DND-41 (cell line): ENCODE measurements at regions not wholly inside any gene's neighbourhood (a gene's known extent, or its start where the extent isn't known, plus 50 kb on each side); places are given as distances from the start of the nearest gene placed in this dataset.

Experiments used
- ATAC-seq: fragments of 200-7000 bp; cut with Tn5 transposase; 3 replicates; pipeline ENCODE4 v1.9.1; 2021; ENCODE audit warnings: low read depth; ENCODE audit not compliant: insufficient read depth
- DNase-seq: peaks from one replicate; pipeline ENCODE4 v3.0.0-alpha.2; 2020
- H2AFZ ChIP-seq: 2 replicates; pipeline ENCODE4 v1.6.0; 2012; ENCODE audit warnings: low read depth, low read length
- H3K27ac ChIP-seq: 2 replicates; pipeline ENCODE4 v1.5.1; 2012; ENCODE audit warnings: low read length, inconsistent platforms
- H3K27me3 ChIP-seq: fragments of 200-600 bp; sonication (generic); 2 replicates; pipeline ENCODE4 v1.6.0; 2012; ENCODE audit warnings: low read length, mild to moderate bottlenecking, inconsistent platforms; ENCODE audit not compliant: insufficient read depth, poor library complexity
- H3K36me3 ChIP-seq: 2 replicates; pipeline ENCODE4 v1.5.1; 2012; ENCODE audit warnings: low read length, inconsistent platforms; ENCODE audit not compliant: insufficient read depth
- H3K4me1 ChIP-seq: 2 replicates; pipeline ENCODE4 v1.5.1; 2012; ENCODE audit warnings: mild to moderate bottlenecking, low read length; ENCODE audit not compliant: insufficient read depth
- H3K4me2 ChIP-seq: 2 replicates; pipeline ENCODE4 v1.6.0; 2012; ENCODE audit warnings: mild to moderate bottlenecking, moderate library complexity, low read length, inconsistent platforms; ENCODE audit not compliant: insufficient read depth
- H3K4me3 ChIP-seq, 2 experiments: fragments of 200-600 bp in 1 of 2; shearing (Covaris generic) in 1 of 2; 2 replicates each; pipeline ENCODE4 v1.5.1; 2012 to 2016; ENCODE audit warnings: inconsistent platforms in 2 of 2, low read length in 2 of 2, mild to moderate bottlenecking in 2 of 2, low read depth in 1 of 2, moderate library complexity in 1 of 2
- H3K79me2 ChIP-seq: 2 replicates; pipeline ENCODE4 v1.6.0; 2012; ENCODE audit warnings: low read length, inconsistent platforms; ENCODE audit not compliant: insufficient read depth
- H3K9ac ChIP-seq: 2 replicates; pipeline ENCODE4 v1.6.0; 2012; ENCODE audit warnings: low read depth, mild to moderate bottlenecking, inconsistent platforms, low read length, moderate library complexity
- H3K9me3 ChIP-seq: 2 replicates; pipeline ENCODE4 v1.5.1; 2012; ENCODE audit warnings: low read length, moderate library complexity, mild to moderate bottlenecking, inconsistent platforms; ENCODE audit not compliant: insufficient read depth, severe bottlenecking
- H4K20me1 ChIP-seq: 2 replicates; pipeline ENCODE4 v1.6.0; 2012; ENCODE audit warnings: low read length; ENCODE audit not compliant: insufficient read depth
- EZH2 ChIP-seq: IDR thresholded peaks from 3 replicates; pipeline ENCODE4 v1.6.1; 2012; ENCODE audit warnings: borderline replicate concordance, low read depth, mild to moderate bottlenecking, moderate library complexity, low read length, inconsistent platforms; ENCODE audit not compliant: severe bottlenecking
- TF ChIP-seq, protein P1 (sequence below): IDR thresholded peaks from 2 replicates; pipeline ENCODE4 v1.5.1; 2012; ENCODE audit warnings: borderline replicate concordance, low read length, moderate library complexity, mild to moderate bottlenecking; ENCODE audit not compliant: poor library complexity, severe bottlenecking; ENCODE audit errors: extremely low read depth

DNA sequence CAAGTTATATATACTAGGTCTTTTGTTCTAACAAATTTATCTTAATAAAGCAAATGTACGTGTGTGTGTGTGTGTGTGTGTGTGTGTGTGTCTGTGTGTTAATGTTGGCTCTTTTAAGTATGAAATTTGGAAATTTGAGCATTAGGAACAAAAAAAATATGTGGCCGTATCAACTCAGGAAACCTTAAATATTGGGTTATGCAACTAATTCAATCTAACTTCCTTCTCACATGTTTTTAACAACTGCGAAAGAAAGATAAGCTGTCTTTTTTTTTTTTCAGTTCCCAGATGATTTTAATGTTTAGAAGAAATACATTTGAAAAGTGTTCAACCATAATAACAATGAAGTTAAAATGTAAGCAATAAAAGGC lies 616.4 kb upstream of the ARID1B start:
- Histone ChIP-seq H3K4me3 (no peak overlapping the region), H3K79me2 (no peaks in the 10 kb centered on the region), H3K36me3 (no peaks in the 10 kb centered on the region), H3K4me2 (no peak overlapping the region), H4K20me1 (no peaks in the 10 kb centered on the region), H2AFZ (no peak overlapping the region), H3K9me3 (no peaks in the 10 kb centered on the region), H3K27me3 (no peaks in the 10 kb centered on the region), H3K27ac (no peak overlapping the region), H3K9ac (no peak overlapping the region), H3K4me1 (no peaks in the 10 kb centered on the region)
- DNase-seq (no peak), ATAC-seq (no peak)
- TF ChIP-seq, protein P1, sequence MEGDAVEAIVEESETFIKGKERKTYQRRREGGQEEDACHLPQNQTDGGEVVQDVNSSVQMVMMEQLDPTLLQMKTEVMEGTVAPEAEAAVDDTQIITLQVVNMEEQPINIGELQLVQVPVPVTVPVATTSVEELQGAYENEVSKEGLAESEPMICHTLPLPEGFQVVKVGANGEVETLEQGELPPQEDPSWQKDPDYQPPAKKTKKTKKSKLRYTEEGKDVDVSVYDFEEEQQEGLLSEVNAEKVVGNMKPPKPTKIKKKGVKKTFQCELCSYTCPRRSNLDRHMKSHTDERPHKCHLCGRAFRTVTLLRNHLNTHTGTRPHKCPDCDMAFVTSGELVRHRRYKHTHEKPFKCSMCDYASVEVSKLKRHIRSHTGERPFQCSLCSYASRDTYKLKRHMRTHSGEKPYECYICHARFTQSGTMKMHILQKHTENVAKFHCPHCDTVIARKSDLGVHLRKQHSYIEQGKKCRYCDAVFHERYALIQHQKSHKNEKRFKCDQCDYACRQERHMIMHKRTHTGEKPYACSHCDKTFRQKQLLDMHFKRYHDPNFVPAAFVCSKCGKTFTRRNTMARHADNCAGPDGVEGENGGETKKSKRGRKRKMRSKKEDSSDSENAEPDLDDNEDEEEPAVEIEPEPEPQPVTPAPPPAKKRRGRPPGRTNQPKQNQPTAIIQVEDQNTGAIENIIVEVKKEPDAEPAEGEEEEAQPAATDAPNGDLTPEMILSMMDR = no peak
- TF ChIP-seq EZH2 = no peak

DNA sequence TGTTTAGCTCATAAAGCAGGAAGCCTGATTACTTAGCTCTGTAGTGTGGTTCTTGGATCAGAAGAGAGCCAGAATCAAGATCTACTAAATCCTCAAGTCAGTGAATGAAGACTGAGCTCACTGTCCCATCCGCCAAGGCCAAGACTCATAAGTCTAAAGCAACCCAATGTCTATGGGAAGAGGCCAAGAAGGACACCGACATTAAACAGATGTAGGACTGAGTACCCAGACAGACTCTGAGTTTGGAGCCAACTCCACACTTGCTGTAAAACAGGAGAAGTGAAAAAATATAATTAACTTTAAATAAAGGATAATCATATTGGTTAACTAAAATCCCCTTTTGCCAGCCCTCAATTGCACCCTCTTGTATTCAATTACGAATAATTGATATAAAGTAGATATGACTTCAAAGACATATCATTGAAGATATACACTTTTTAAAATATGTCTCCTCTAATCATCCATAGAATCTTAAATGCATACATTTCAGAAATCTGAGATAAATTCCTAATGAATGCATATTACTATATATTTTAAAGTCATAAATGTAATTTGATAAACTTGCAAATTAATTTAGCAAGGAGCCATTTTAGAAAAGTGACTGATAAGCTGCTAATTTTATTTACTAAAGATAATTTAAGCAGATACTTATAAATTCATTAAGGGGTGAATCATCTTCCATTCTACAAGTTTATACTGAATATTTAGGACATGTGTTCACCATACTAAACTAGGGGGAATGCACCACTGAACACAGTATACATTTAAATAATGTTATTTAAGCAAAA lies 617.0 kb upstream of the ARID1B start:
- no peak for TF ChIP-seq EZH2
- TF ChIP-seq, protein P1 = no peak
- ATAC-seq (no peak), DNase-seq (no peak)
- no peak overlapping the region for H3K27ac ChIP-seq
- no peak overlapping the region for H3K9ac ChIP-seq
- no peak overlapping the region for H3K4me3 ChIP-seq
- H3K4me1 ChIP-seq = no peaks in the 10 kb centered on the region
- no peaks in the 10 kb centered on the region for H3K36me3 ChIP-seq
- no peaks in the 10 kb centered on the region for H4K20me1 ChIP-seq
- no peak overlapping the region for H2AFZ ChIP-seq
- H3K27me3 ChIP-seq = no peaks in the 10 kb centered on the region
- no peaks in the 10 kb centered on the region for H3K9me3 ChIP-seq
- no peaks in the 10 kb centered on the region for H3K79me2 ChIP-seq
- no peak overlapping the region for H3K4me2 ChIP-seq

DNA sequence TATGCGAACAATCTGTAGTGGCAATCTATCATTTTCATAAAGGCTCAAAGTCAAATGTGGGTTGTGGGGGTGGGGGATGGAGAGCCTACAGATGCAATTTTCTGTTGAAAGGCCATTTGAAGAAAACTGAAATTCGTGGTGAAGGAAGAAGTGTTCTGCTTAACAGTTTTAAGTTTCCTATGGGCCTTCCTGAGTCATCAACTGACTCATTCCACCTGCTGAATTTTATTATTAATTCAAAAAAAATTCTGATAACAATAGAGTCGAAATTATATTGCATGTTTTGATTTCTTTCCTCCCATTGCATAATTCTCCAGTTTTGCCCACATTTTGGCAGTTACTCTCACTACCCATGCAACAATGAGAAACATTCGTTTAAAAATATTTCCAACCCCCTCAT lies 622.3 kb upstream of the ARID1B start:
- Histone ChIP-seq H3K4me2 (no peak overlapping the region), H3K27ac (no peak overlapping the region), H3K27me3 (no peaks in the 10 kb centered on the region), H3K9me3 (no peaks in the 10 kb centered on the region), H3K4me1 (no peaks in the 10 kb centered on the region), H3K79me2 (no peaks in the 10 kb centered on the region), H3K4me3 (no peak overlapping the region), H3K9ac (no peak overlapping the region), H3K36me3 (no peaks in the 10 kb centered on the region), H2AFZ (no peak overlapping the region), H4K20me1 (no peaks in the 10 kb centered on the region)
- ATAC-seq (no peak), DNase-seq (no peak)
- TF ChIP-seq, protein P1 = no peak
- no peak for TF ChIP-seq EZH2
